Prostate gland (tissue), 2 donors: ENCODE measurements at regions not wholly inside any gene's neighbourhood (a gene's known extent, or its start where the extent isn't known, plus 50 kb on each side); places are given as distances from the start of the nearest gene placed in this dataset.

Source experiments
- DNase-seq: peaks from one replicate; pipeline ENCODE4 v3.0.0-alpha.2; 2019; ENCODE audit warnings: low spot score
- H3K27ac ChIP-seq, 2 donors: fragments of 200-600 bp; sonication (generic); 2 replicates each; pipeline ENCODE4 v1.5.1; 2017 to 2019
- H3K27me3 ChIP-seq: fragments of 200-600 bp; sonication (generic); replicated peaks from 2 replicates; pipeline ENCODE4 v1.5.1; 2019; ENCODE audit not compliant: insufficient read depth
- H3K36me3 ChIP-seq, 2 donors: fragments of 200-600 bp; sonication (generic); 1 replicate in 1 of 2; 2 replicates in 1 of 2; pipeline versions ENCODE4 v1.5.1 to v1.8.1; 2017 to 2019
- H3K4me1 ChIP-seq: fragments of 200-600 bp; sonication (generic); replicated peaks from 2 replicates; pipeline ENCODE4 v1.5.1; 2019
- H3K4me3 ChIP-seq, 2 donors: fragments of 200-600 bp; sonication (generic); 2 replicates each; pipeline ENCODE4 v1.5.1; 2017 to 2019
- H3K9me3 ChIP-seq: fragments of 200-600 bp; sonication (generic); 2 replicates; pipeline ENCODE4 v1.5.1; 2017
- POLR2A ChIP-seq: fragments of 450-650 bp; IDR thresholded peaks from one replicate; pipeline ENCODE4 v1.6.1; 2016; ENCODE audit warnings: antibody characterized with exemption, mild to moderate bottlenecking
- POLR2AphosphoS5 ChIP-seq: sonication (generic); formaldehyde crosslinking; IDR thresholded peaks from one replicate; pipeline ENCODE4 v1.6.1; 2017; ENCODE audit warnings: antibody characterized with exemption
- WGBS: methylation state at CpG from one replicate; pipeline ENCODE4 v1.1.5; 2018; 5-methylcytosine and 5-hydroxymethylcytosine counted together
- intact Hi-C: fragments of 100-400 bp; cut with DNase I; formaldehyde crosslinking; loops from one replicate; pipeline ENCODE4 v1.14.2; 2022
- TF ChIP-seq, protein P1 (sequence below), 4 experiments: fragments of 200-600 bp in 2 of 4; fragments of 450-650 bp in 2 of 4; sonication (generic) in 2 of 4; IDR thresholded peaks; 1 replicate in 3 of 4; 2 replicates in 1 of 4; pipeline ENCODE4 v1.5.1; 2016 to 2019; ENCODE audit warnings: antibody characterized with exemption in 4 of 4, mild to moderate bottlenecking in 2 of 4, moderate library complexity in 2 of 4

DNA sequence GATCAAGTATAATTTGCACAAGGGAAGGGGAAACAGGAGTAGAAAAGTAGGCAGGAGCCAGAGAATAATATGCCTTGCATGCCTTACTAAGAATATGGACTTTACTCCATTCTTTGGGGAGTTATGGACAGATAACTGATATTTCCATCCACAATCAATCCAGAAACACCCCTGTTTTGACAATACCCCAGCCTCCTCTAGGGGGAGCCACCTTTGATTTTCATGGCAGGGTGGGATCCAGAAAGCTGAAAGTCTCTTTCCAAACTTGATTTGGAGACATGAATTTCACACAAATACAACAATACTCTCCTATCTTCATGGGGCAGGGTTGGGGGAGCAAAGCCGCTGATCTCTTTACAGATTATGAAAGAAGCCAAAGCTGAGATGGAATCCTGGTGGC lies 404.1 kb downstream of the FOXA2 start:
- Histone ChIP-seq H3K27ac (no peak overlapping the region), H3K4me3 (no peak overlapping the region), H3K36me3 (no peaks in the 10 kb centered on the region), H3K27me3 (no peaks in the 10 kb centered on the region), H3K4me1 (no peaks in the 10 kb centered on the region), H3K9me3 (no peaks in the 10 kb centered on the region)
- TF ChIP-seq POLR2AphosphoS5 = no peak
- no peak for TF ChIP-seq POLR2A
- DNase-seq = no peak
- intact Hi-C loops = no loop called here
- 63% methylated on average over 1 of the region's 1 CpG for WGBS

DNA sequence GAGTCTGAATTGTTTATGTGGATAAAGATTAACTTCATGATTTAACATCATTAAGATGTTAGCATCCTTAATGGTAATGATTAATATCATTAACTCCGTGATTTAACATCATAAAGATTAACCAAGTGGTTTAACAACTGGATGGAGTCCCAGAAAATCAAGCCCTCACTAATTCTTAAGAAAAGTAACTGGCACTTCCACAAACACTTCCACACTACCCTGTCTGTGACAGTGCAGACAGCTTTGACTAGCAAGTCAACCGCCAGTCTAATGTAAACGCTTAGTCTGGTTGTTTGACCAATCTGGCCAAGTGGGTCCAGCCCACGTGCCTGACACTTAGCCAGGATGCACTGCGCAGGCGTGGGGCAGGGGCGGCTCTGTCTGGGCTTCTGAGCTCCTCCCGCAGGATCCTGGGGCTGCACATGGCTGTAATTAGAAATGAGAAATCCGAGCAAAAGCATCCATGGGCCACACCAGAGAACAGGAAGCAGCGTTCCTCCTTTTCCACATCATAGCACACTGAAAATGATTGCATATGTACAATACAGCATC lies 424.2 kb downstream of the FOXA2 start:
- H3K27ac ChIP-seq = no peak overlapping the region
- H3K9me3 ChIP-seq = peaks cover 4% of the 10 kb centered on the region
- WGBS = 38% methylated on average over 10 of the region's 10 CpGs
- H3K36me3 ChIP-seq = no peaks in the 10 kb centered on the region
- intact Hi-C loops = no loop called here
- DNase-seq = no peak
- H3K27me3 ChIP-seq = peaks cover 4% of the 10 kb centered on the region
- TF ChIP-seq POLR2A (no peak), POLR2AphosphoS5 (no peak)
- TF ChIP-seq, protein P1, sequence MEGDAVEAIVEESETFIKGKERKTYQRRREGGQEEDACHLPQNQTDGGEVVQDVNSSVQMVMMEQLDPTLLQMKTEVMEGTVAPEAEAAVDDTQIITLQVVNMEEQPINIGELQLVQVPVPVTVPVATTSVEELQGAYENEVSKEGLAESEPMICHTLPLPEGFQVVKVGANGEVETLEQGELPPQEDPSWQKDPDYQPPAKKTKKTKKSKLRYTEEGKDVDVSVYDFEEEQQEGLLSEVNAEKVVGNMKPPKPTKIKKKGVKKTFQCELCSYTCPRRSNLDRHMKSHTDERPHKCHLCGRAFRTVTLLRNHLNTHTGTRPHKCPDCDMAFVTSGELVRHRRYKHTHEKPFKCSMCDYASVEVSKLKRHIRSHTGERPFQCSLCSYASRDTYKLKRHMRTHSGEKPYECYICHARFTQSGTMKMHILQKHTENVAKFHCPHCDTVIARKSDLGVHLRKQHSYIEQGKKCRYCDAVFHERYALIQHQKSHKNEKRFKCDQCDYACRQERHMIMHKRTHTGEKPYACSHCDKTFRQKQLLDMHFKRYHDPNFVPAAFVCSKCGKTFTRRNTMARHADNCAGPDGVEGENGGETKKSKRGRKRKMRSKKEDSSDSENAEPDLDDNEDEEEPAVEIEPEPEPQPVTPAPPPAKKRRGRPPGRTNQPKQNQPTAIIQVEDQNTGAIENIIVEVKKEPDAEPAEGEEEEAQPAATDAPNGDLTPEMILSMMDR (IDR thresholded peaks at IDR 0.05) = no peak
- H3K4me1 ChIP-seq = no peaks in the 10 kb centered on the region
- no peak overlapping the region for H3K4me3 ChIP-seq

DNA sequence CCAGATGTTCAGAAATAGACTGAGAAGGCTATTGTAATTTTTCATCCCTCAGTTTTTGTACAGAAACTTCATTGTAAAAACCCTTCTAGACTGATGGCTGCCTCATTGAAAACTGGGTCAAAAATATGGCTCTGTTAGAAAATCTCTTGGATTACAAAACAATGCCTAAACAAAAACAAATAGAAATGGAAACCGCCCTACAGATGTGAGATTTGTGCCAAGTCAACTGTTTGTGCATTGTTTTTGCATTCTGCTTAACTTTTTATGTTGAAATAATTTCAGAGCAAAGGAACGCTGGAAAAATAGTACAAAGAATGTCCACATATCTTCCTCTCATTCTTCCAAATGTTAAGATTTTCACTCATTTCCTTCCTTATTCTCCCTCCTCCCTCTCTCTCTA lies 425.1 kb downstream of the FOXA2 start:
- no peaks in the 10 kb centered on the region for H3K4me1 ChIP-seq
- no peak for DNase-seq
- no peak overlapping the region for H3K4me3 ChIP-seq
- TF ChIP-seq POLR2AphosphoS5 (no peak), POLR2A (no peak)
- TF ChIP-seq, protein P1 (IDR thresholded peaks at IDR 0.05) = no peak
- no peak overlapping the region for H3K27ac ChIP-seq
- H3K36me3 ChIP-seq = no peaks in the 10 kb centered on the region
- intact Hi-C loops = no loop called here
- peaks cover 4% of the 10 kb centered on the region for H3K9me3 ChIP-seq
- H3K27me3 ChIP-seq = peaks cover 4% of the 10 kb centered on the region
- WGBS = 55% methylated on average over 2 of the region's 2 CpGs

DNA sequence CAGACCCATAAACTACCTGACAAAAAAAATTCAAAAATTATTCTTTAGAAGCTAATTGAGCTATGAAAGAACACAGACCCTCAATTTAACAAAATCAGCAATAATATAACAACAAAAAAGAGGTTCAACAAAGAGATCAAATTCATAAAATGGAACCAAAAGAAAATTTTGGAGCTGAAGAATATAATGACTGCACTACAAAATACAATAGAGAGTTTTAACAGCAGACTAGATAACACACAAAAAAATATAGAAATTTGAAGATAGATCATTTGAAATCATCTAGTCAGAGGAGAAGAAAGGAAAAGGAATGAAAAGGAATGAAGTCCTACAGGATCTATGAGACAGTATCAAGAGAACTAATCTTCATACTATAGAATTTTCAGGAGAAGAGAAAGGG lies 422.1 kb downstream of the PAX1 start:
- Histone ChIP-seq H3K4me3 (no peak overlapping the region), H3K27me3 (no peaks in the 10 kb centered on the region), H3K4me1 (no peaks in the 10 kb centered on the region), H3K9me3 (no peaks in the 10 kb centered on the region), H3K27ac (no peak overlapping the region), H3K36me3 (no peaks in the 10 kb centered on the region)
- DNase-seq = no peak
- TF ChIP-seq POLR2AphosphoS5 (no peak), POLR2A (no peak)
- TF ChIP-seq, protein P1 (IDR thresholded peaks at IDR 0.05) = no peak
- intact Hi-C loops = no loop called here

DNA sequence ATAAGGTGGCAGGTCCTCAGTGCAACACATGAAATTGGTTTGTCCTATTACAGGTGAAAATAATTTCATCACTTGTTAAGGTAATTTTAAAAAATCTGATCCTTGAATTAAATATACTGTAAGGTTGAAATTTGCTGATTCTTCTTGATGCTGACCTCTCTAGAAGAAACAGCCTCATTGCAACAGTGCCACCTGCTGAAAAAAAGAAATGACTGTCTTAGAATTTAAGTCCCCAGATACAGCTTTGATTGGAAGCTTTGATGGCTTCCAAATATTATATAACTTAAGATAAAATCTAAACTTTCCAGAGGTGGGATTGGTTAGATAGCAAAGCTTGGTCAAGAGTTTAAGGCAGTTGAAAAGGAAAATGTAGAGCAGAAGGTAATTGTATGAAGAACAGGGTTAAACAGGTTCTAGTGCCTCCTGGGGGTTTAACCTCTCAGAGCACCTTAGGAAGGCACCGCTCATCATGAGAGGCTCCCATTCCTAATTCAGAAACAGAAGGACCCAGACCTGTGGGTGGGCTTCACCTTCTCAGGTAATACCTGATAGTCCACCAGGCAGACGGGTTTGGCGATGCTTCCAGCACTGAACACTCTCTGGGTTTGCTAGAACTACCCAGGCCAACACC lies 401.0 kb downstream of the PAX1 start:
- intact Hi-C loops = loop anchor here (5.0 to 10.0 kb wide), 2 partner anchors 292 to 389 kb away; no protein-coding TSS in a partner anchor
- no peak for TF ChIP-seq POLR2AphosphoS5
- TF ChIP-seq, protein P1 (IDR thresholded peaks at IDR 0.05) = peak in 3 of 4 experiments; percentile 23 to 62 (median 41)
- Histone ChIP-seq H3K4me1 (no peaks in the 10 kb centered on the region), H3K9me3 (no peaks in the 10 kb centered on the region), H3K27ac (no peak overlapping the region), H3K27me3 (peaks cover 2% of the 10 kb centered on the region), H3K36me3 (no peaks in the 10 kb centered on the region), H3K4me3 (no peak overlapping the region)
- WGBS = 67% methylated on average over 3 of the region's 3 CpGs
- DNase-seq = peak; percentile 6
